Right cardiac atrium (tissue), 5 donors: ENCODE measurements at regions not wholly inside any gene's neighbourhood (a gene's known extent, or its start where the extent isn't known, plus 50 kb on each side); places are given as distances from the start of the nearest gene placed in this dataset.

Source experiments
- ATAC-seq, 2 donors: fragments of 200-7000 bp; cut with Tn5 transposase; one replicate each; pipeline versions ENCODE4 v1.8.0 to v1.9.1; 2020; ENCODE audit warnings: moderate library complexity in 2 of 2, mild to moderate bottlenecking in 1 of 2
- DNase-seq, 3 donors: peaks; one replicate each; pipeline ENCODE4 v3.0.0-alpha.2; 2020
- H3K27ac ChIP-seq: one replicate; pipeline ENCODE4 v1.5.1; 2013; ENCODE audit warnings: mild to moderate bottlenecking, low read length, control low read depth, moderate library complexity
- H3K27me3 ChIP-seq: one replicate; pipeline ENCODE4 v1.6.1; 2013; ENCODE audit not compliant: control insufficient read depth, insufficient read depth
- H3K4me1 ChIP-seq: one replicate; pipeline ENCODE4 v1.6.1; 2013; ENCODE audit warnings: low read length; ENCODE audit not compliant: control insufficient read depth, insufficient read depth
- H3K4me3 ChIP-seq: one replicate; pipeline ENCODE4 v1.5.1; 2013; ENCODE audit warnings: low read length, control low read depth
- H3K9me3 ChIP-seq: one replicate; pipeline ENCODE4 v1.6.1; 2013; ENCODE audit warnings: low read length; ENCODE audit not compliant: control insufficient read depth
- WGBS: extraction: QIAGEN DNeasy Blood & Tissue Kit; methylation state at CpG from one replicate; pipeline ENCODE4 v1.1.7; 2013; 5-methylcytosine and 5-hydroxymethylcytosine counted together
- intact Hi-C, 4 donors: fragments of 100-400 bp; cut with DNase I; formaldehyde crosslinking; loops; one replicate each; pipeline versions ENCODE4 v1.11.0 to v1.14.0; 2022 to 2023
- donor health status: healthy with polysubstance abuse.
- donor health status: DM: no; HTN: yes; CAD: no.
- donor health status: DM: no; HTN: no; CAD: no.
- donor health status: DM: no; HTN: yes; CAD: no; lungs with severe emphysema.
- donor health status: DM: yes; HTN: yes; CAD: no.

- H3K4me3 ChIP-seq: no peak overlapping the region
- DNase-seq (no peak), ATAC-seq (peak in 1 of 2 donors; percentile 47)
- 50% methylated on average over 2 of the region's 2 CpGs for WGBS
- H3K27ac ChIP-seq: no peak overlapping the region
- H3K27me3 ChIP-seq: no peaks in the 10 kb centered on the region
- no peaks in the 10 kb centered on the region for H3K4me1 ChIP-seq
- no peaks in the 10 kb centered on the region for H3K9me3 ChIP-seq
- intact Hi-C loops: no loop called here
Measured at GRCh38 chr21:27149034-27149433, 182.1 kb upstream of the ADAMTS5 start.

GRCh38 chr21:27146268-27146667, 179.4 kb upstream of the ADAMTS5 start:
- ATAC-seq (no peak), DNase-seq (no peak)
- WGBS: 86% methylated on average over 1 of the region's 1 CpG
- Histone ChIP-seq H3K4me3 (no peak overlapping the region), H3K4me1 (no peaks in the 10 kb centered on the region), H3K9me3 (no peaks in the 10 kb centered on the region), H3K27me3 (no peaks in the 10 kb centered on the region), H3K27ac (no peak overlapping the region)
- intact Hi-C loops: no loop called here

- ATAC-seq (no peak), DNase-seq (no peak)
- Histone ChIP-seq H3K4me1 (no peaks in the 10 kb centered on the region), H3K27ac (no peak overlapping the region), H3K9me3 (no peaks in the 10 kb centered on the region), H3K27me3 (no peaks in the 10 kb centered on the region), H3K4me3 (no peak overlapping the region)
- 73% methylated on average over 6 of the region's 6 CpGs for WGBS
- intact Hi-C loops: no loop called here
Measured at GRCh38 chr21:27145134-27145798, 178.4 kb upstream of the ADAMTS5 start.

- Histone ChIP-seq H3K27ac (no peak overlapping the region), H3K4me1 (no peaks in the 10 kb centered on the region), H3K27me3 (no peaks in the 10 kb centered on the region), H3K9me3 (no peaks in the 10 kb centered on the region), H3K4me3 (no peak overlapping the region)
- intact Hi-C loops: no loop called here
- DNase-seq (peak in 2 of 3 donors; percentile 27 to 52), ATAC-seq (peak in 1 of 2 donors; percentile 16)
- 95% methylated on average over 31 of the region's 31 CpGs for WGBS
Measured at GRCh38 chr21:27143476-27143875, 176.6 kb upstream of the ADAMTS5 start.

GRCh38 chr21:27139526-27139925, 172.6 kb upstream of the ADAMTS5 start:
- DNase-seq (no peak), ATAC-seq (no peak)
- no peak overlapping the region for H3K27ac ChIP-seq
- no peak overlapping the region for H3K4me3 ChIP-seq
- H3K9me3 ChIP-seq: no peaks in the 10 kb centered on the region
- no peaks in the 10 kb centered on the region for H3K27me3 ChIP-seq
- intact Hi-C loops: no loop called here
- no peaks in the 10 kb centered on the region for H3K4me1 ChIP-seq

- intact Hi-C loops: no loop called here
- Histone ChIP-seq H3K9me3 (no peaks in the 10 kb centered on the region), H3K27ac (no peak overlapping the region), H3K27me3 (no peaks in the 10 kb centered on the region), H3K4me1 (no peaks in the 10 kb centered on the region), H3K4me3 (no peak overlapping the region)
- ATAC-seq (no peak), DNase-seq (no peak)
- WGBS: 88% methylated on average over 1 of the region's 1 CpG
Measured at GRCh38 chr21:27134516-27134915, 167.6 kb upstream of the ADAMTS5 start.

GRCh38 chr21:27132266-27132665, 165.4 kb upstream of the ADAMTS5 start:
- WGBS: 84% methylated on average over 2 of the region's 2 CpGs

GRCh38 chr21:27130154-27130553, 163.3 kb upstream of the ADAMTS5 start:
- Histone ChIP-seq H3K27me3 (no peaks in the 10 kb centered on the region), H3K4me1 (peaks cover 6% of the 10 kb centered on the region), H3K4me3 (no peak overlapping the region), H3K9me3 (no peaks in the 10 kb centered on the region), H3K27ac (no peak overlapping the region)
- no peak for ATAC-seq
- intact Hi-C loops: no loop called here
- DNase-seq: no peak
- WGBS: 84% methylated on average over 3 of the region's 3 CpGs

More at GRCh38 chr21:27132266-27132665, 165.4 kb upstream of the ADAMTS5 start:
- ATAC-seq: no peak
- H3K4me1 ChIP-seq: peaks cover 2% of the 10 kb centered on the region
- no peaks in the 10 kb centered on the region for H3K27me3 ChIP-seq
- H3K4me3 ChIP-seq: no peak overlapping the region
- H3K9me3 ChIP-seq: no peaks in the 10 kb centered on the region
- no peak for DNase-seq
- H3K27ac ChIP-seq: no peak overlapping the region
- intact Hi-C loops: no loop called here

GRCh38 chr21:27129694-27130093, 162.8 kb upstream of the ADAMTS5 start:
- Histone ChIP-seq H3K4me3 (no peak overlapping the region), H3K27me3 (no peaks in the 10 kb centered on the region), H3K27ac (no peak overlapping the region), H3K9me3 (no peaks in the 10 kb centered on the region), H3K4me1 (peaks cover 6% of the 10 kb centered on the region)
- DNase-seq: no peak
- no peak for ATAC-seq
- intact Hi-C loops: no loop called here

- H3K27ac ChIP-seq: no peak overlapping the region
- H3K9me3 ChIP-seq: no peaks in the 10 kb centered on the region
- DNase-seq (no peak), ATAC-seq (no peak)
- intact Hi-C loops: no loop called here
- no peak overlapping the region for H3K4me3 ChIP-seq
- H3K27me3 ChIP-seq: no peaks in the 10 kb centered on the region
- 63% methylated on average over 1 of the region's 1 CpG for WGBS
- peaks cover 6% of the 10 kb centered on the region for H3K4me1 ChIP-seq
Measured at GRCh38 chr21:27129215-27129614, 162.3 kb upstream of the ADAMTS5 start.

GRCh38 chr21:27126140-27126539, 159.3 kb upstream of the ADAMTS5 start:
- DNase-seq (no peak), ATAC-seq (peak in 1 of 2 donors; percentile 55)
- WGBS: 46% methylated on average over 4 of the region's 4 CpGs
- H3K9me3 ChIP-seq: no peaks in the 10 kb centered on the region
- intact Hi-C loops: no loop called here
- no peak overlapping the region for H3K27ac ChIP-seq
- H3K4me1 ChIP-seq: peaks cover 6% of the 10 kb centered on the region
- H3K27me3 ChIP-seq: no peaks in the 10 kb centered on the region
- H3K4me3 ChIP-seq: no peak overlapping the region

- H3K4me3 ChIP-seq: no peak overlapping the region
- no peaks in the 10 kb centered on the region for H3K27me3 ChIP-seq
- no peaks in the 10 kb centered on the region for H3K9me3 ChIP-seq
- no peak overlapping the region for H3K27ac ChIP-seq
- ATAC-seq (no peak), DNase-seq (no peak)
- intact Hi-C loops: no loop called here
- peaks cover 4% of the 10 kb centered on the region for H3K4me1 ChIP-seq
Measured at GRCh38 chr21:27122686-27123085, 155.8 kb upstream of the ADAMTS5 start.
